ENCODE measurements at regions not wholly inside any gene's neighbourhood (a gene's known extent, or its start where the extent isn't known, plus 50 kb on each side); places are given as distances from the start of the nearest gene placed in this dataset.

DNA sequence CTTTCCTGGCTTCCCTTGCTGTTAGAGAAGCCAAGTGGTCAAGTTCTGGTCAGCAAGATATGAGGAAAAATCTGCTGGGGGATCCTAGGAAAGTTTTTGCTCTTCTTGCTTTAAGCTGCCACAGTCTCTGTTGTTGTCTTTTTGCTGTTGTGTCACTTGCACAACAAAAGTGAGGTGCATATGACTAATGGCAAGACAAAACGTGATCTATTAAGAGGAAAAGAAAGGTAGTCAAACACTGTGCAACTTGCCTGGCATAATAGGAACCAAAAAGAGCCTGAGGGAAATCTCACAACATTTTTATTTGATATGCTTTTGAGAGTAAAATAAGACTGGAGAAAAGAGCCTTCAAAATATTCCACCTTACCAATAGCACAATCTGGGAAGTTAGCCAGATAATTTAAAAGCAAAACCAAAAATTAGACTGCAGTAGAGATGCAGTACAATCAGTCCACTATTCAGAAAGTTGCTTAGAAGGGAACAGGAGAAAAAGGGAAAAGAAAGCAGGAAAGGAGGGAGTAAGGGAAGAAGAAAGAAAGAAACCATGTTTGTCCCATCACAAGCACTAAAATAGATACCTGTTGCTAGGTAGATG is 110.0 kb upstream of the SLC4A7 start:
- H3K27me3 Mint-ChIP-seq = no peaks in the 10 kb centered on the region
- H3K27ac Mint-ChIP-seq = no peak overlapping the region

GRCh38 chr3:27593173-27593572 is 109.0 kb upstream of the SLC4A7 start:
- Mint-ChIP-seq H3K4me3 (no peak overlapping the region), H3K27ac (no peak overlapping the region), H3K4me1 (peaks cover 31% of the 10 kb centered on the region), H3K36me3 (ENCODE audit: low read depth) (no peaks in the 10 kb centered on the region), H3K27me3 (no peaks in the 10 kb centered on the region)
- no peak for ATAC-seq
- DNase-seq = no peak
- no peaks in the 10 kb centered on the region for H3K9me3 ChIP-seq (ENCODE audit: control insufficient read depth, low read length, poor library complexity, severe bottlenecking)

More for the DNA sequence above, 110.0 kb upstream of the SLC4A7 start:
- Mint-ChIP-seq H3K4me1 (peaks cover 31% of the 10 kb centered on the region), H3K36me3 (ENCODE audit: low read depth) (no peaks in the 10 kb centered on the region), H3K4me3 (no peak overlapping the region)
- DNase-seq (no peak), ATAC-seq (no peak)
- no peaks in the 10 kb centered on the region for H3K9me3 ChIP-seq (ENCODE audit: control insufficient read depth, low read length, poor library complexity, severe bottlenecking)

- no peaks in the 10 kb centered on the region for H3K36me3 Mint-ChIP-seq (ENCODE audit: low read depth)
- peak overlapping the region; percentile 5 for H3K27ac Mint-ChIP-seq
- peak overlapping the region; percentile 55 for H3K4me3 Mint-ChIP-seq
- ATAC-seq = peak; percentile 67
- no peaks in the 10 kb centered on the region for H3K27me3 Mint-ChIP-seq
- no peak for DNase-seq
- H3K4me1 Mint-ChIP-seq = peaks cover 31% of the 10 kb centered on the region
- H3K9me3 ChIP-seq (ENCODE audit: control insufficient read depth, low read length, poor library complexity, severe bottlenecking) = no peaks in the 10 kb centered on the region
These were observed 107.4 kb upstream of the SLC4A7 start for GRCh38 chr3:27591312-27592210.

GRCh38 chr3:27590437-27591298 is 106.5 kb upstream of the SLC4A7 start:
- ATAC-seq (peak; percentile 39), DNase-seq (no peak)
- H3K27ac Mint-ChIP-seq = peak overlapping the region; percentile 9
- no peaks in the 10 kb centered on the region for H3K27me3 Mint-ChIP-seq
- no peaks in the 10 kb centered on the region for H3K9me3 ChIP-seq (ENCODE audit: control insufficient read depth, low read length, poor library complexity, severe bottlenecking)
- no peaks in the 10 kb centered on the region for H3K36me3 Mint-ChIP-seq (ENCODE audit: low read depth)
- peaks cover 24% of the 10 kb centered on the region for H3K4me1 Mint-ChIP-seq
- H3K4me3 Mint-ChIP-seq = peak overlapping the region; percentile 55

GRCh38 chr3:27589795-27590194 is 105.6 kb upstream of the SLC4A7 start:
- peak overlapping the region; percentile 9 for H3K27ac Mint-ChIP-seq
- H3K4me1 Mint-ChIP-seq = peaks cover 24% of the 10 kb centered on the region
- no peaks in the 10 kb centered on the region for H3K36me3 Mint-ChIP-seq (ENCODE audit: low read depth)
- H3K27me3 Mint-ChIP-seq = no peaks in the 10 kb centered on the region
- no peak overlapping the region for H3K4me3 Mint-ChIP-seq
- DNase-seq = no peak
- no peaks in the 10 kb centered on the region for H3K9me3 ChIP-seq (ENCODE audit: control insufficient read depth, low read length, poor library complexity, severe bottlenecking)
- ATAC-seq = no peak

DNA sequence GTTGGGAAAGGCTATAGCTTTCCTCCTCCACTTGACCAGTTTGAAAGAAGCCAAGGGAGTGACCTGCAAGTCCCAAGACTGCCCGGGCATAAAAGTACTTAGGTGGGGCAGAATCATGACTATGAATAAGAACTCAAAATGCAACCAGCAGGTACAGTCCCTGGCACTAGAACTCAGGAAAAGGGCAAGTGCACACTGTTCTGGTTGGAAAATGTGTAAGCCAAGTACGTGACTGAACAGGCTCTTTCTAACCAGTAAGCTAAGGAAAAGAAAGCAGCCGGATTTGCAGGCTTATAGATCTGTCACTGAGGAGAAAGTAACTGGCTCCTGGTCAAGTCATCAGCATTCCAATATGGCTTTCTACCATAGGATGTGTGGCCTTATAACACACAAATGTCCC is 101.2 kb upstream of the SLC4A7 start:
- H3K9me3 ChIP-seq (ENCODE audit: control insufficient read depth, low read length, poor library complexity, severe bottlenecking) = no peaks in the 10 kb centered on the region
- H3K4me3 Mint-ChIP-seq = no peak overlapping the region
- H3K4me1 Mint-ChIP-seq = peaks cover 8% of the 10 kb centered on the region
- DNase-seq (no peak), ATAC-seq (no peak)
- no peaks in the 10 kb centered on the region for H3K36me3 Mint-ChIP-seq (ENCODE audit: low read depth)
- H3K27me3 Mint-ChIP-seq = no peaks in the 10 kb centered on the region
- H3K27ac Mint-ChIP-seq = no peak overlapping the region

DNA sequence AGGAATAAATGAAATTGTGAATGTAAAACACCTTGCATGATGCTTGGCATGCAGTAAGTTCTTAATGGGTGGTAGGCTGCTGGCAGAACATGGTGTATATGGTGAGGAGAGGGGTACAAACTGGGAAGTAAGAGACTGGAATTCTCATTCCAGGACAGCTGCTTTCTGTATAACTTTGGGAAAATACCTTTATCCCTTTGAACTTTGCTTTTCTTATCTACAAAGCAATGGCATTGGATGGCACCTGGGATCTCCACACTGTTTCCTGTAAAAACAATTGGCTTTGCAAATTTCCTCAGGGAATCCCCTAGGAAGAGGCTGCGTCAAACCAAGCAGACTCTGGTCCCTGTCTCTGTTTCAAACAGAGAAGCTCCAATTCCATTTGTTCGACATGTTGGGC is 100.7 kb upstream of the SLC4A7 start:
- H3K9me3 ChIP-seq (ENCODE audit: control insufficient read depth, low read length, poor library complexity, severe bottlenecking) = no peaks in the 10 kb centered on the region
- Mint-ChIP-seq H3K36me3 (ENCODE audit: low read depth) (no peaks in the 10 kb centered on the region), H3K27ac (no peak overlapping the region), H3K4me1 (peaks cover 3% of the 10 kb centered on the region), H3K27me3 (no peaks in the 10 kb centered on the region), H3K4me3 (no peak overlapping the region)
- ATAC-seq (no peak), DNase-seq (no peak)

DNA sequence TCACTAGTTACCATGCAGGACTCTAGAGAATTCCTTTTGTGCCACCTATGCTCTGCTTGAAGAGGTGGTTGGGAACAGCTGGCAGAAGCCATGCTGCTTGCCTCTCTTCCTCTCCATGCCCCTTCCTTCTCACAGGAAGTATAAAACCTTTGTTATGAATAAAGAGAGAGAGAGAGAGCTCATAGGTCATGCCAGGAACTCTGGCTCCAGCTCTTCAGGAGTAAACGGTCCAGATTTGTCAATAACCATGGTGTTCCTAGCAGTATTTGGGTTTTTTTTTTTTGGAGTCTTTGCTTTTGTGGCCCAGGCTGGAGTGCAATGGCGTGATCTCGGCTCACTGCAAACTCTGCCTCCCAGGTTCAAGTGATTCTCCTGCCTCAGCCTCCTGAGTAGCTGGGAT is 97.7 kb upstream of the SLC4A7 start:
- DNase-seq (no peak), ATAC-seq (no peak)
- Mint-ChIP-seq H3K4me3 (no peak overlapping the region), H3K4me1 (peaks cover 2% of the 10 kb centered on the region), H3K27ac (no peak overlapping the region), H3K36me3 (ENCODE audit: low read depth) (no peaks in the 10 kb centered on the region), H3K27me3 (no peaks in the 10 kb centered on the region)
- H3K9me3 ChIP-seq (ENCODE audit: control insufficient read depth, low read length, poor library complexity, severe bottlenecking) = no peaks in the 10 kb centered on the region

- H3K27ac Mint-ChIP-seq = no peak overlapping the region
- no peak for ATAC-seq
These were observed 93.8 kb upstream of the SLC4A7 start for GRCh38 chr3:27578032-27578431.

DNA sequence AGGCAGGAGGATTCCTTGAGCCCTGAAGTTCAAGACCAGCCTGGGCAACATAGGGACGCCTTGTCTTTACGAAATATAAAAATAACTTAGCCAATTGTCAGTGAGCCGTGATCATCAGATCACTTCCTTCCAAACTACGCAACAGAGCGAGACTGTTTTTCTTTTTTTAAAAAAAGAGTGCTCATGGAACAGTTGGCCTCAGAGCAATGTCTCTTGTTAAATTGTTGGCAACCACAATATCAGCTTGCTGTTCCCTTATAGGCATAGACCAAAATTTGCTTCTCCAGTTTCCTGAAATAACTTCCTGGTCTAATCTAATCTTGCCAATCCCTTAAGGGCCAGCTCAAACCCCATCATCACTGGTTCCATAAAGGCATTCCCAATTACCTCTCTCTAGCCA is 93.3 kb upstream of the SLC4A7 start:
- H3K27me3 Mint-ChIP-seq = peaks cover 6% of the 10 kb centered on the region

More at GRCh38 chr3:27578032-27578431, 93.8 kb upstream of the SLC4A7 start:
- Mint-ChIP-seq H3K4me1 (peaks cover 2% of the 10 kb centered on the region), H3K36me3 (ENCODE audit: low read depth) (no peaks in the 10 kb centered on the region), H3K27me3 (peaks cover 6% of the 10 kb centered on the region), H3K4me3 (no peak overlapping the region)
- no peaks in the 10 kb centered on the region for H3K9me3 ChIP-seq (ENCODE audit: control insufficient read depth, low read length, poor library complexity, severe bottlenecking)
- no peak for DNase-seq

GRCh38 chr3:27576171-27576570 is 92.0 kb upstream of the SLC4A7 start:
- ATAC-seq (no peak), DNase-seq (no peak)
- Mint-ChIP-seq H3K4me3 (no peak overlapping the region), H3K4me1 (peaks cover 2% of the 10 kb centered on the region), H3K36me3 (ENCODE audit: low read depth) (no peaks in the 10 kb centered on the region), H3K27me3 (peaks cover 6% of the 10 kb centered on the region), H3K27ac (no peak overlapping the region)
- no peaks in the 10 kb centered on the region for H3K9me3 ChIP-seq (ENCODE audit: control insufficient read depth, low read length, poor library complexity, severe bottlenecking)

More for the DNA sequence above, 93.3 kb upstream of the SLC4A7 start:
- Mint-ChIP-seq H3K27ac (no peak overlapping the region), H3K36me3 (ENCODE audit: low read depth) (no peaks in the 10 kb centered on the region), H3K4me1 (peaks cover 2% of the 10 kb centered on the region), H3K4me3 (no peak overlapping the region)
- no peak for ATAC-seq
- DNase-seq = no peak
- no peaks in the 10 kb centered on the region for H3K9me3 ChIP-seq (ENCODE audit: control insufficient read depth, low read length, poor library complexity, severe bottlenecking)

DNA sequence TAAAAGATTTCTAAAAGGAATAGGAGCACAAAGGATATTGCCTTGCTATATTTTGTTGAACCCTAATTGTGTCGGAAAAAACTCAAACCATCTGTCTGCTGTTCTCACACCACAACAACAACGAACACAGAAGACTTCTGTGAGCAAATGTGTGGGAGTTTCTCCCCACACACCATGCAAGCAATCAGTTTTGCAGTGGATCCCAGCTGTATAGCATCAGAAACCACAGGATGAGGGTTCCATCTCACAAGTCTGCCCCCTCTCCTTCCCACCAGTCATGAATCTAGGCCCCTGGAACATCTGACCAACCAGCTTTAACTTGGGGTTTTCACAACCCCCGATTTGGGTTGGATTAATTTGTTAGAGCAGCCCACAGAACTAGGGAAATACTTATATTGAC is 91.3 kb upstream of the SLC4A7 start:
- no peak overlapping the region for H3K4me3 Mint-ChIP-seq
- H3K27me3 Mint-ChIP-seq = peaks cover 6% of the 10 kb centered on the region
- ATAC-seq = no peak
- peaks cover 2% of the 10 kb centered on the region for H3K4me1 Mint-ChIP-seq
- H3K9me3 ChIP-seq (ENCODE audit: control insufficient read depth, low read length, poor library complexity, severe bottlenecking) = no peaks in the 10 kb centered on the region
- no peak overlapping the region for H3K27ac Mint-ChIP-seq
- no peaks in the 10 kb centered on the region for H3K36me3 Mint-ChIP-seq (ENCODE audit: low read depth)
- DNase-seq = no peak

GRCh38 chr3:27574438-27574795 is 90.2 kb upstream of the SLC4A7 start:
- no peaks in the 10 kb centered on the region for H3K9me3 ChIP-seq (ENCODE audit: control insufficient read depth, low read length, poor library complexity, severe bottlenecking)
- H3K4me3 Mint-ChIP-seq = no peak overlapping the region
- peaks cover 6% of the 10 kb centered on the region for H3K27me3 Mint-ChIP-seq
- DNase-seq (no peak), ATAC-seq (no peak)
- peaks cover 2% of the 10 kb centered on the region for H3K4me1 Mint-ChIP-seq
- no peak overlapping the region for H3K27ac Mint-ChIP-seq
- H3K36me3 Mint-ChIP-seq (ENCODE audit: low read depth) = no peaks in the 10 kb centered on the region
